ENCODE measurements at regions not wholly inside any gene's neighbourhood (a gene's known extent, or its start where the extent isn't known, plus 50 kb on each side); places are given as distances from the start of the nearest gene placed in this dataset.
A peak's percentile ranks its signal among the peaks of the same experiment; 100 is the strongest.

- Histone ChIP-seq H2BK20ac (ENCODE audit: low read depth, low read length) (peak overlapping the region; percentile 25; the same call in 1 of the 2 replicates), H3K18ac (ENCODE audit: low read depth, low read length) (no peak overlapping the region), H3K79me1 (ENCODE audit: low read depth in 1 of 2, low read length in 2 of 2) (no peaks in the 10 kb centered on the region), H4K5ac (ENCODE audit: low read depth, low read length) (no peak overlapping the region), H3K4me3 (ENCODE audit: insufficient read depth, low read depth, low read length) (no peak overlapping the region), H3K4ac (ENCODE audit: low read depth, low read length) (no peak overlapping the region), H3K27me3 (ENCODE audit: control insufficient read depth, insufficient read depth, low read length) (peaks cover 4% of the 10 kb centered on the region), H3K4me1 (ENCODE audit: control insufficient read depth, insufficient read depth, low read length) (peaks cover 2% of the 10 kb centered on the region; the same call in 1 of the 2 replicates), H4K8ac (ENCODE audit: low read depth in 2 of 2, low read length in 2 of 2) (no peak overlapping the region), H3K9ac (ENCODE audit: low read depth, low read length) (no peak overlapping the region), H3K9me3 (ENCODE audit: control insufficient read depth, insufficient read depth, low read length) (no peaks in the 10 kb centered on the region), H2AK5ac (ENCODE audit: low read depth, low read length) (no peak overlapping the region), H3K56ac (ENCODE audit: extremely low read depth, insufficient read depth, low read length) (no peak overlapping the region), H2BK5ac (ENCODE audit: low read depth, low read length, poor library complexity, severe bottlenecking) (no peak overlapping the region), H2AFZ (replicated peaks; ENCODE audit: low read length, poor library complexity) (no peak overlapping the region), H3K27ac (ENCODE audit: insufficient read depth, low read length) (no peak overlapping the region), H4K20me1 (ENCODE audit: insufficient read depth, low read length) (no peaks in the 10 kb centered on the region), H3K4me2 (ENCODE audit: low read depth, low read length) (no peak overlapping the region), H2AK9ac (replicated peaks; ENCODE audit: low read depth, low read length, poor library complexity) (no peak overlapping the region), H2BK15ac (ENCODE audit: low read depth, low read length) (no peak overlapping the region), H2BK120ac (ENCODE audit: low read depth, low read length) (no peak overlapping the region), H3K23ac (ENCODE audit: low read depth, low read length) (no peak overlapping the region), H3K9me1 (ENCODE audit: insufficient read depth, low read length) (peaks cover 4% of the 10 kb centered on the region; the same call in 1 of the 2 replicates), H3K36me3 (ENCODE audit: control insufficient read depth, insufficient read depth, low read length) (no peaks in the 10 kb centered on the region), H3K14ac (replicated peaks; ENCODE audit: low read depth, low read length) (no peak overlapping the region), H4K91ac (ENCODE audit: insufficient read depth, low read depth, low read length) (no peak overlapping the region)
- intact Hi-C loops (cut with micrococcal nuclease) (no loop called here), in situ Hi-C loops (cut with MboI; ENCODE audit: low sequenced_read_pairs) (no loop called here), dilution Hi-C loops (cut with HindIII; ENCODE audit: low sequenced_read_pairs, unreplicated experiment) (no loop called here)
- ChIA-PET CTCF (no interaction called here), POLR2A (ENCODE audit: unreplicated experiment) (no interaction called here)
- TF ChIP-seq SMC3 (IDR thresholded peaks at IDR 0.05; ENCODE audit: low read depth, low read length), result no peak
- no peak for TF ChIP-seq RCOR1 (IDR thresholded peaks at IDR 0.05; ENCODE audit: insufficient replicate concordance, low read length)
- TF ChIP-seq RAD21 (IDR thresholded peaks at IDR 0.05; ENCODE audit: low read length), result no peak
- TF ChIP-seq RFX5 (IDR thresholded peaks at IDR 0.05; ENCODE audit: low read depth, low read length), result no peak
- TF ChIP-seq CEBPB (IDR thresholded peaks at IDR 0.05; ENCODE audit: low read depth, low read length), result no peak
- no peak for TF ChIP-seq ELK1 (IDR thresholded peaks at IDR 0.05; ENCODE audit: borderline replicate concordance, low read depth, low read length)
- TF ChIP-seq MXI1 (IDR thresholded peaks at IDR 0.05; ENCODE audit: borderline replicate concordance, low read depth, low read length), result no peak
- TF ChIP-seq MAFK (IDR thresholded peaks at IDR 0.05; ENCODE audit: low read depth, low read length), result no peak
- TF ChIP-seq CHD1 (IDR thresholded peaks at IDR 0.05; ENCODE audit: low read depth, low read length), result no peak
- no peak for TF ChIP-seq MAZ (IDR thresholded peaks at IDR 0.05; ENCODE audit: borderline replicate concordance, low read depth, low read length)
- no peak for TF ChIP-seq USF2 (IDR thresholded peaks at IDR 0.05; ENCODE audit: low read depth, low read length)
- TF ChIP-seq BHLHE40 (IDR thresholded peaks at IDR 0.05; ENCODE audit: low read depth, low read length), result no peak
- TF ChIP-seq FOS (IDR thresholded peaks at IDR 0.05; ENCODE audit: low read depth, low read length), result no peak
- TF ChIP-seq NFE2L2 (IDR thresholded peaks at IDR 0.05; ENCODE audit: low read depth, low read length), result no peak
- no peak for TF ChIP-seq POLR2A (IDR thresholded peaks at IDR 0.05; ENCODE audit: low read depth, low read length)
- no peak for TF ChIP-seq CTCF (conservative IDR thresholded peaks at IDR 0.05; ENCODE audit: low read depth, low read length)
- ATAC-seq (ENCODE audit: low read depth) (no peak), DNase-seq (peak; percentile 18)
- BruUV-seq (replicated peaks), result no TSS peak
- 100% methylated on average over 1 of the region's 2 CpGs; no CpG with 5 or more reads in 1 of the 2 experiments for WGBS, 2 experiments (ENCODE audit: extremely low coverage in 2 of 2, insufficient read length in 1 of 2)
Measured at GRCh38 chr20:10799735-10800134, 125.9 kb upstream of the JAG1 start.
